GM23248 (cell line): ENCODE measurements at regions not wholly inside any gene's neighbourhood (a gene's known extent, or its start where the extent isn't known, plus 50 kb on each side); places are given as distances from the start of the nearest gene placed in this dataset.

Experiments used
- EZH2 ChIP-seq: fragments of 200-600 bp; sonication (generic); IDR thresholded peaks from 2 replicates; pipeline ENCODE4 v1.6.1; 2018; ENCODE audit warnings: antibody characterized with exemption, mild to moderate bottlenecking; ENCODE audit not compliant: insufficient read depth, poor library complexity, severe bottlenecking
- EZH2phosphoT487 ChIP-seq: fragments of 200-600 bp; sonication (generic); IDR thresholded peaks from 2 replicates; pipeline ENCODE4 v1.6.1; 2018; ENCODE audit warnings: antibody characterized with exemption, moderate library complexity, mild to moderate bottlenecking, low read depth; ENCODE audit not compliant: insufficient read depth

DNA sequence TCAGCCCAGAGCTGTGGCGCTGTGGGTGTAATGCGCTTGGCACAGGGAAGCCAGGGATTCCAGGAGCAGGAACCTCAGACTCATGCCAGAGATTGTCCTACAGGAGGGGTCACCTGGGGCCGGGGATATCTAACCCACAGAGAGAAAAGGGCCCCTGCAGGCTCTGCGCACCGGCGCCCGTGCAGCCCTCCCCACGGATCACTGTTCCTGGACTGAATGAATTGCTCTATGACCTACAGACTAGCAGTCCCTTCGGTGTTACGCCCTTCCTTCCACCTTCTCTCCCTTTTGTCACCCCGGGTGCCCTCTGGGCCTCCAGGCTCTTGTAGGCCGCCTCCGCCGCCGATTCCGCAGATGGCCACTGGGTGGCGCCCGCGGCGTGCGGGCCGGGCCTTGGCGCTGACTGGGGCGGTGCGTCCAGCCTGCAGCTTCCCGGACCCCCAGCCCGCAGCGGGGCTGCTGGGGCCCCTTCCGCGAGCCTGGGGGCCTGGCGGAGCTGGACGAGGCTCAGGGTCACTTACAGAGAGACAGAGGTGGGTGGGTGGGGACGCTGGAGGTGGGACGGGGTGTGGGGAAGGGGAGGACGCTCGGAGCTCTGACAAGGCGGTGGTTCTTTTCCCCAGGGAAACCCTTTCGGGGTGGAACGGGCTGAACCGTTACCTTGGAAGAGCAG is 101.3 kb downstream of the IER5 start:
- TF ChIP-seq EZH2 (no peak), EZH2phosphoT487 (no peak)
